ENCODE measurements at regions not wholly inside any gene's neighbourhood (a gene's known extent, or its start where the extent isn't known, plus 50 kb on each side); places are given as distances from the start of the nearest gene placed in this dataset.
"Not testable (repeated sequence)": the region's sequence is repeated elsewhere in the genome, so short reads cannot be mapped to it uniquely, and the experiment has no call there.

GRCh38 chr2:62325398-62325797 is 129.5 kb downstream of the B3GNT2 start:
- DNase-seq (no peak), ATAC-seq (no peak)
- H3K4me3 ChIP-seq, result no peak overlapping the region
- no peaks in the 10 kb centered on the region for H3K4me1 ChIP-seq
- TF ChIP-seq CTCF (IDR thresholded peaks at IDR 0.05), result no peak
- no peak overlapping the region for H3K27ac ChIP-seq
- H3K9me3 ChIP-seq, result peaks cover 0 to 15% (median 0%) of the 10 kb centered on the region in 11 donors
- intact Hi-C loops (cut with DNase I), result no loop called here
- 88 to 97% methylated on average over 5 of the region's 5 CpGs for WGBS, 2 donors
- H3K36me3 ChIP-seq, result no peaks in the 10 kb centered on the region
- H3K27me3 ChIP-seq, result no peaks in the 10 kb centered on the region

GRCh38 chr2:62321380-62322289 is 125.7 kb downstream of the B3GNT2 start:
- Histone ChIP-seq H3K9me3 (peaks cover 0 to 15% (median 0%) of the 10 kb centered on the region in 11 donors), H3K4me3 (no peak overlapping the region), H3K36me3 (no peaks in the 10 kb centered on the region), H3K4me1 (no peaks in the 10 kb centered on the region), H3K27me3 (no peaks in the 10 kb centered on the region), H3K27ac (no peak overlapping the region)
- WGBS, 2 donors, result 70 to 75% methylated on average over 9 of the region's 9 CpGs
- ATAC-seq, result no peak
- no peak for DNase-seq
- intact Hi-C loops (cut with DNase I), result loop anchor here in 1 of 10 donors (1.0 kb wide), 1 partner anchor 19 kb away; no protein-coding TSS in a partner anchor
- TF ChIP-seq CTCF (IDR thresholded peaks at IDR 0.05), result no peak

- no peak overlapping the region for H3K27ac ChIP-seq
- H3K9me3 ChIP-seq, result peaks cover 0 to 15% (median 0%) of the 10 kb centered on the region in 11 donors
- 87 to 92% methylated on average over 6 of the region's 6 CpGs for whole genome bisulfite sequencing, 2 donors
- DNase-seq, result no peak
- H3K4me1 ChIP-seq, result no peaks in the 10 kb centered on the region
- H3K4me3 ChIP-seq, result no peak overlapping the region
- TF ChIP-seq CTCF (IDR thresholded peaks at IDR 0.05), result no peak
- intact Hi-C loops (cut with DNase I), result no loop called here
- no peak for ATAC-seq
- no peaks in the 10 kb centered on the region for H3K27me3 ChIP-seq
- no peaks in the 10 kb centered on the region for H3K36me3 ChIP-seq
Observed at GRCh38 chr2:62320657-62321357, 124.9 kb downstream of the B3GNT2 start.

- H3K9me3 ChIP-seq; intact Hi-C loops (cut with DNase I); H3K4me1 ChIP-seq; H3K36me3 ChIP-seq; H3K27me3 ChIP-seq; H3K27ac ChIP-seq; DNase-seq; ATAC-seq; H3K4me3 ChIP-seq: not testable (repeated sequence)
- 97 to 99% methylated on average over 2 of the region's 2 CpGs for WGBS, 2 donors
Observed at GRCh38 chr2:62320137-62320536, 124.2 kb downstream of the B3GNT2 start.

Measured in heart right ventricle (tissue), 16 donors.